DND-41 (cell line): ENCODE measurements at regions not wholly inside any gene's neighbourhood (a gene's known extent, or its start where the extent isn't known, plus 50 kb on each side); places are given as distances from the start of the nearest gene placed in this dataset.

Experiments
- ATAC-seq: fragments of 200-7000 bp; cut with Tn5 transposase; 3 replicates; pipeline ENCODE4 v1.9.1; 2021; ENCODE audit warnings: low read depth; ENCODE audit not compliant: insufficient read depth
- DNase-seq: peaks from one replicate; pipeline ENCODE4 v3.0.0-alpha.2; 2020
- H2AFZ ChIP-seq: 2 replicates; pipeline ENCODE4 v1.6.0; 2012; ENCODE audit warnings: low read depth, low read length
- H3K27ac ChIP-seq: 2 replicates; pipeline ENCODE4 v1.5.1; 2012; ENCODE audit warnings: low read length, inconsistent platforms
- H3K27me3 ChIP-seq: fragments of 200-600 bp; sonication (generic); 2 replicates; pipeline ENCODE4 v1.6.0; 2012; ENCODE audit warnings: low read length, mild to moderate bottlenecking, inconsistent platforms; ENCODE audit not compliant: insufficient read depth, poor library complexity
- H3K36me3 ChIP-seq: 2 replicates; pipeline ENCODE4 v1.5.1; 2012; ENCODE audit warnings: low read length, inconsistent platforms; ENCODE audit not compliant: insufficient read depth
- H3K4me1 ChIP-seq: 2 replicates; pipeline ENCODE4 v1.5.1; 2012; ENCODE audit warnings: mild to moderate bottlenecking, low read length; ENCODE audit not compliant: insufficient read depth
- H3K4me2 ChIP-seq: 2 replicates; pipeline ENCODE4 v1.6.0; 2012; ENCODE audit warnings: mild to moderate bottlenecking, moderate library complexity, low read length, inconsistent platforms; ENCODE audit not compliant: insufficient read depth
- H3K4me3 ChIP-seq, 2 experiments: fragments of 200-600 bp in 1 of 2; shearing (Covaris generic) in 1 of 2; 2 replicates each; pipeline ENCODE4 v1.5.1; 2012 to 2016; ENCODE audit warnings: inconsistent platforms in 2 of 2, low read length in 2 of 2, mild to moderate bottlenecking in 2 of 2, low read depth in 1 of 2, moderate library complexity in 1 of 2
- H3K79me2 ChIP-seq: 2 replicates; pipeline ENCODE4 v1.6.0; 2012; ENCODE audit warnings: low read length, inconsistent platforms; ENCODE audit not compliant: insufficient read depth
- H3K9ac ChIP-seq: 2 replicates; pipeline ENCODE4 v1.6.0; 2012; ENCODE audit warnings: low read depth, mild to moderate bottlenecking, inconsistent platforms, low read length, moderate library complexity
- H3K9me3 ChIP-seq: 2 replicates; pipeline ENCODE4 v1.5.1; 2012; ENCODE audit warnings: low read length, moderate library complexity, mild to moderate bottlenecking, inconsistent platforms; ENCODE audit not compliant: insufficient read depth, severe bottlenecking
- H4K20me1 ChIP-seq: 2 replicates; pipeline ENCODE4 v1.6.0; 2012; ENCODE audit warnings: low read length; ENCODE audit not compliant: insufficient read depth
- CTCF ChIP-seq: IDR thresholded peaks from 2 replicates; pipeline ENCODE4 v1.5.1; 2012; ENCODE audit warnings: borderline replicate concordance, low read length, moderate library complexity, mild to moderate bottlenecking; ENCODE audit not compliant: poor library complexity, severe bottlenecking; ENCODE audit errors: extremely low read depth
- EZH2 ChIP-seq: IDR thresholded peaks from 3 replicates; pipeline ENCODE4 v1.6.1; 2012; ENCODE audit warnings: borderline replicate concordance, low read depth, mild to moderate bottlenecking, moderate library complexity, low read length, inconsistent platforms; ENCODE audit not compliant: severe bottlenecking

- no peak overlapping the region for H3K4me3 ChIP-seq
Observed at GRCh38 chr1:38736399-38736798, 123.2 kb downstream of the RRAGC start.

GRCh38 chr1:38735651-38736161 lies 123.9 kb downstream of the RRAGC start:
- Histone ChIP-seq H3K9me3 (no peaks in the 10 kb centered on the region), H3K9ac (no peak overlapping the region), H4K20me1 (no peaks in the 10 kb centered on the region), H3K4me3 (no peak overlapping the region), H3K27ac (no peak overlapping the region), H2AFZ (no peak overlapping the region), H3K36me3 (no peaks in the 10 kb centered on the region), H3K79me2 (no peaks in the 10 kb centered on the region), H3K4me1 (no peaks in the 10 kb centered on the region), H3K4me2 (no peak overlapping the region), H3K27me3 (peaks cover 6% of the 10 kb centered on the region)
- TF ChIP-seq EZH2 (no peak), CTCF (no peak)
- DNase-seq (no peak), ATAC-seq (no peak)

More at GRCh38 chr1:38736399-38736798, 123.2 kb downstream of the RRAGC start:
- H3K79me2 ChIP-seq, result no peaks in the 10 kb centered on the region
- H3K36me3 ChIP-seq, result no peaks in the 10 kb centered on the region
- H3K27me3 ChIP-seq, result peaks cover 7% of the 10 kb centered on the region
- no peaks in the 10 kb centered on the region for H3K4me1 ChIP-seq
- no peaks in the 10 kb centered on the region for H3K9me3 ChIP-seq
- no peak overlapping the region for H2AFZ ChIP-seq
- H4K20me1 ChIP-seq, result no peaks in the 10 kb centered on the region
- no peak overlapping the region for H3K9ac ChIP-seq
- H3K27ac ChIP-seq, result no peak overlapping the region
- TF ChIP-seq EZH2, result no peak
- no peak for TF ChIP-seq CTCF
- ATAC-seq, result no peak
- DNase-seq, result no peak
- H3K4me2 ChIP-seq, result no peak overlapping the region

GRCh38 chr1:38733761-38734160 lies 125.8 kb downstream of the RRAGC start:
- H3K27me3 ChIP-seq, result peaks cover 7% of the 10 kb centered on the region
- no peak for DNase-seq
- no peak overlapping the region for H3K4me3 ChIP-seq
- no peak overlapping the region for H3K9ac ChIP-seq
- no peaks in the 10 kb centered on the region for H3K9me3 ChIP-seq
- no peaks in the 10 kb centered on the region for H4K20me1 ChIP-seq
- H3K27ac ChIP-seq, result no peak overlapping the region
- no peaks in the 10 kb centered on the region for H3K36me3 ChIP-seq
- H3K4me1 ChIP-seq, result no peaks in the 10 kb centered on the region
- TF ChIP-seq EZH2 (no peak), CTCF (no peak)
- no peak overlapping the region for H3K4me2 ChIP-seq
- no peaks in the 10 kb centered on the region for H3K79me2 ChIP-seq
- no peak overlapping the region for H2AFZ ChIP-seq
- no peak for ATAC-seq
